OCI-LY1 (cell line): ENCODE measurements at regions not wholly inside any gene's neighbourhood (a gene's known extent, or its start where the extent isn't known, plus 50 kb on each side); places are given as distances from the start of the nearest gene placed in this dataset.

Experiments used
- H2AFZ ChIP-seq: fragments of 200-600 bp; sonication (generic), shearing (Covaris generic); 2 replicates; pipeline ENCODE4 v1.6.0; 2014; ENCODE audit warnings: antibody characterized with exemption, mild to moderate bottlenecking, low read length
- H3F3A ChIP-seq: fragments of 200-600 bp; sonication (generic), shearing (Covaris generic); 2 replicates; pipeline ENCODE4 v1.6.0; 2014; ENCODE audit warnings: mild to moderate bottlenecking, antibody characterized with exemption, low read length, moderate library complexity; ENCODE audit not compliant: insufficient read depth
- H3K27ac ChIP-seq: fragments of 200-600 bp; sonication (generic); 2 replicates; pipeline ENCODE4 v1.5.1; 2014; ENCODE audit warnings: low read length, mixed run types, mild to moderate bottlenecking, low read depth; ENCODE audit not compliant: poor library complexity, severe bottlenecking
- H3K27me3 ChIP-seq: fragments of 200-600 bp; sonication (generic); 2 replicates; pipeline ENCODE4 v1.6.0; 2014; ENCODE audit warnings: antibody characterized with exemption, mild to moderate bottlenecking, low read length, moderate library complexity; ENCODE audit not compliant: insufficient read depth
- H3K36me3 ChIP-seq: fragments of 200-600 bp; sonication (generic); 2 replicates; pipeline ENCODE4 v1.6.1; 2014; ENCODE audit warnings: mild to moderate bottlenecking, antibody characterized with exemption, low read length, moderate library complexity, mixed read lengths; ENCODE audit not compliant: insufficient read depth
- H3K4me1 ChIP-seq: fragments of 200-600 bp; sonication (generic); 2 replicates; pipeline ENCODE4 v1.5.1; 2014; ENCODE audit warnings: mild to moderate bottlenecking, low read length, moderate library complexity; ENCODE audit not compliant: insufficient read depth, severe bottlenecking
- H3K4me2 ChIP-seq: fragments of 200-600 bp; sonication (generic), shearing (Covaris generic); 2 replicates; pipeline ENCODE4 v1.6.1; 2014; ENCODE audit warnings: low read length
- H3K4me3 ChIP-seq: fragments of 200-600 bp; sonication (generic); 2 replicates; pipeline ENCODE4 v1.5.1; 2014; ENCODE audit warnings: low read length, low read depth, mild to moderate bottlenecking, mixed read lengths; ENCODE audit not compliant: poor library complexity, severe bottlenecking
- H3K79me2 ChIP-seq: fragments of 200-600 bp; shearing (Covaris generic); 2 replicates; pipeline ENCODE4 v1.6.1; 2016; ENCODE audit warnings: mixed run types, low read length, mixed read lengths; ENCODE audit not compliant: insufficient read depth
- H3K9ac ChIP-seq: fragments of 200-600 bp; sonication (generic), shearing (Covaris generic); 2 replicates; pipeline ENCODE4 v1.6.1; 2014; ENCODE audit warnings: mild to moderate bottlenecking, low read length, mixed read lengths
- H3K9me2 ChIP-seq: fragments of 200-600 bp; sonication (generic), shearing (Covaris generic); 2 replicates; pipeline ENCODE4 v1.6.1; 2014; ENCODE audit warnings: low read depth, mild to moderate bottlenecking, low read length, mixed read lengths
- H3K9me3 ChIP-seq: fragments of 200-600 bp; shearing (Covaris generic); 2 replicates; pipeline ENCODE4 v1.6.1; 2014; ENCODE audit warnings: low read length, mixed read lengths
- H4K20me1 ChIP-seq: fragments of 200-600 bp; sonication (generic), shearing (Covaris generic); 2 replicates; pipeline ENCODE4 v1.6.0; 2016; ENCODE audit warnings: mild to moderate bottlenecking, low read length; ENCODE audit not compliant: insufficient read depth
- EZH2 ChIP-seq: fragments of 200-600 bp; sonication (generic), shearing (Covaris generic); IDR thresholded peaks from 2 replicates; pipeline ENCODE4 v1.8.0; 2017; ENCODE audit warnings: borderline replicate concordance, mixed run types, mild to moderate bottlenecking, antibody characterized with exemption, low read length, moderate library complexity, mixed read lengths
- TF ChIP-seq, protein P1 (sequence below): fragments of 200-600 bp; sonication (generic), shearing (Covaris generic); IDR thresholded peaks from 2 replicates; pipeline ENCODE4 v1.5.1; 2017; ENCODE audit warnings: mild to moderate bottlenecking, antibody characterized with exemption, low read length, moderate library complexity, mixed read lengths

DNA sequence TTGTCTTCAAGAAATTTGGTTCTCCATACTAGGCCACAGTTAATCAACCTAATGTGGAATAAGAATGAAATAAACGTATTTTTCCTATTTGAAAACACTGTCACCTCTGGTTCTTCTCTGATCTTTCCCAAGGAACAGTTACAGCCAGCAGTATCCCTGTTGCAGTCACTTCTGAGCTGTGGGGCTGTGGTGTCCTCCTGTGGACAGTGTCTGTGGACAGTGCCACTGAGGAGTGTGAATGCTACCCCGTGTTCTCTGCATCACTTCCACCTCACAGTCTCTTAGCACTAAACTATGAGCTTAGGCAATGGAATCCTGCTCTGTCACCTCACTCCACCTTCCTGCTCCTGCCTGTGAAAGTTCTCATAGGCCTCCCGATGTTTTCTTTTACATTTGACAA lies 817.5 kb downstream of the VGLL3 start:
- Histone ChIP-seq H4K20me1 (no peaks in the 10 kb centered on the region), H3K4me3 (no peak overlapping the region), H3K27ac (no peak overlapping the region), H3K4me2 (no peak overlapping the region), H3K36me3 (no peaks in the 10 kb centered on the region), H3K79me2 (no peaks in the 10 kb centered on the region), H2AFZ (no peak overlapping the region), H3K27me3 (no peaks in the 10 kb centered on the region), H3K4me1 (no peaks in the 10 kb centered on the region), H3K9me3 (no peaks in the 10 kb centered on the region), H3K9me2 (no peaks in the 10 kb centered on the region), H3F3A (no peaks in the 10 kb centered on the region), H3K9ac (no peak overlapping the region)
- TF ChIP-seq EZH2, result no peak
- TF ChIP-seq, protein P1, sequence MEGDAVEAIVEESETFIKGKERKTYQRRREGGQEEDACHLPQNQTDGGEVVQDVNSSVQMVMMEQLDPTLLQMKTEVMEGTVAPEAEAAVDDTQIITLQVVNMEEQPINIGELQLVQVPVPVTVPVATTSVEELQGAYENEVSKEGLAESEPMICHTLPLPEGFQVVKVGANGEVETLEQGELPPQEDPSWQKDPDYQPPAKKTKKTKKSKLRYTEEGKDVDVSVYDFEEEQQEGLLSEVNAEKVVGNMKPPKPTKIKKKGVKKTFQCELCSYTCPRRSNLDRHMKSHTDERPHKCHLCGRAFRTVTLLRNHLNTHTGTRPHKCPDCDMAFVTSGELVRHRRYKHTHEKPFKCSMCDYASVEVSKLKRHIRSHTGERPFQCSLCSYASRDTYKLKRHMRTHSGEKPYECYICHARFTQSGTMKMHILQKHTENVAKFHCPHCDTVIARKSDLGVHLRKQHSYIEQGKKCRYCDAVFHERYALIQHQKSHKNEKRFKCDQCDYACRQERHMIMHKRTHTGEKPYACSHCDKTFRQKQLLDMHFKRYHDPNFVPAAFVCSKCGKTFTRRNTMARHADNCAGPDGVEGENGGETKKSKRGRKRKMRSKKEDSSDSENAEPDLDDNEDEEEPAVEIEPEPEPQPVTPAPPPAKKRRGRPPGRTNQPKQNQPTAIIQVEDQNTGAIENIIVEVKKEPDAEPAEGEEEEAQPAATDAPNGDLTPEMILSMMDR, result no peak

DNA sequence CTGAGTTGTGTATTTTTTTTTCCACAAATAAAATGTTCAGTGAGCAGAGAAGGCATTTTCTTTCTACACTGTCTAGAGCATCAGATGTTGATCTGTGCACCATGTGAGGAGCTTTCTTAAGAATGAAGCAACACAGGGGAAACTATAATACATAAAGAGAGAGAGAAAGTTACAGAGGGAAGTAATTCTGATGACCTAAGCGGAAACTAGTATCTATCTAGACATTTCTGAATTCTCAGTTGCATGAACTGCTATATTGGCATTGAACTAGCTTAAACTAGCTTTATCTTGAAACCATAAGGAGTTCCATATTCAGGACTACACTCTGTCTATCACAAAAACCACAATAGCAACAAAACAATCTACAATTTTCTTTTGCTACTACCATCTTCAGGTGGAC lies 822.4 kb downstream of the VGLL3 start:
- TF ChIP-seq, protein P1, result no peak
- no peak for TF ChIP-seq EZH2
- no peaks in the 10 kb centered on the region for H3K79me2 ChIP-seq
- no peak overlapping the region for H3K27ac ChIP-seq
- no peak overlapping the region for H2AFZ ChIP-seq
- no peaks in the 10 kb centered on the region for H4K20me1 ChIP-seq
- no peaks in the 10 kb centered on the region for H3K9me3 ChIP-seq
- no peak overlapping the region for H3K4me2 ChIP-seq
- no peaks in the 10 kb centered on the region for H3K27me3 ChIP-seq
- no peaks in the 10 kb centered on the region for H3K9me2 ChIP-seq
- no peak overlapping the region for H3K9ac ChIP-seq
- no peak overlapping the region for H3K4me3 ChIP-seq
- no peaks in the 10 kb centered on the region for H3K4me1 ChIP-seq
- H3K36me3 ChIP-seq, result no peaks in the 10 kb centered on the region
- H3F3A ChIP-seq, result no peaks in the 10 kb centered on the region

DNA sequence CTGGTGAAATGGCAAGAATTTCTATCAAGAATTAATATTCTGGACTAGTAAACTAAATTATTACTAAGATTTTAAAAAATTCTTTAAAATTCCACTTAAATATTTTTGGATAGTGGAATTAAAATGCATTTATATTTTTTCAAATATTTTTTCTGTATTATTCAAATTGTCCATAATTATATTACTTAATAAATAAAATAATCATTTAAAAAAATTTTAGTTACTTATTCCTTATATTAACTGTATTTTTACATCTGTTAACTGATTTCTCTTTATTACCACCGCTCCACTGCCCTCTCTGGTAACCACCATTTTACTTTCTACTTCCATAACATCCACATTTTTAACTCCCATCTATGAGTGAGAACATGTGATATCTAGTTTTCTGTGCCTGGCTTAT lies 828.4 kb downstream of the VGLL3 start:
- Histone ChIP-seq H3K27me3 (no peaks in the 10 kb centered on the region), H3K9me3 (no peaks in the 10 kb centered on the region), H3F3A (no peaks in the 10 kb centered on the region), H3K27ac (no peak overlapping the region), H3K4me3 (no peak overlapping the region), H3K36me3 (no peaks in the 10 kb centered on the region), H3K4me2 (no peak overlapping the region), H3K9me2 (no peaks in the 10 kb centered on the region), H3K4me1 (no peaks in the 10 kb centered on the region), H3K79me2 (no peaks in the 10 kb centered on the region), H2AFZ (no peak overlapping the region), H3K9ac (no peak overlapping the region), H4K20me1 (no peaks in the 10 kb centered on the region)
- TF ChIP-seq, protein P1, result no peak
- no peak for TF ChIP-seq EZH2
